IMR-90 (cell line): ENCODE measurements at regions not wholly inside any gene's neighbourhood (a gene's known extent, or its start where the extent isn't known, plus 50 kb on each side); places are given as distances from the start of the nearest gene placed in this dataset.

Source experiments
- ATAC-seq: fragments of 200-7000 bp; cut with Tn5 transposase; 2 replicates; pipeline ENCODE4 v1.9.1; 2020; ENCODE audit warnings: low read depth, mild to moderate bottlenecking, moderate library complexity
- BruUV-seq: library from RNA; stranded (reverse); fragments of 400-500 nt; replicated peaks from 2 replicates; lab custom pipeline; 2021; lab: Mats Ljungman, UMichigan
- CTCF ChIA-PET: fragments of 300-600 bp; formaldehyde crosslinking; extraction: SDS; loops from one replicate; lab custom pipeline; 2021; ENCODE audit warnings: antibody characterized with exemption; lab: Yijun Ruan, JAX
- POLR2A ChIA-PET: fragments of 300-600 bp; sonication (Branson Sonifier 250); formaldehyde crosslinking; loops from one replicate; lab custom pipeline; 2022; ENCODE audit warnings: antibody characterized with exemption; ENCODE audit not compliant: unreplicated experiment; lab: Charles Lee
- DNase-seq: peaks from one replicate; pipeline ENCODE4 v3.0.0; 2013
- H2AFZ ChIP-seq: replicated peaks from 2 replicates; pipeline ENCODE3; 2013; ENCODE audit warnings: low read length, mild to moderate bottlenecking; ENCODE audit not compliant: poor library complexity
- H2AK5ac ChIP-seq: 2 replicates; pipeline ENCODE4 v1.6.1; 2013; ENCODE audit warnings: low read depth, low read length, inconsistent platforms
- H2AK9ac ChIP-seq: replicated peaks from 2 replicates; pipeline ENCODE3; 2013; ENCODE audit warnings: mild to moderate bottlenecking, low read depth, low read length, moderate library complexity; ENCODE audit not compliant: poor library complexity
- H2BK120ac ChIP-seq: 2 replicates; pipeline ENCODE4 v1.6.1; 2013; ENCODE audit warnings: low read depth, low read length, inconsistent platforms
- H2BK15ac ChIP-seq: 3 replicates; pipeline ENCODE4 v1.6.1; 2013; ENCODE audit warnings: low read depth, low read length, inconsistent platforms
- H2BK20ac ChIP-seq: 2 replicates; pipeline ENCODE4 v1.6.1; 2013; ENCODE audit warnings: low read depth, mild to moderate bottlenecking, inconsistent platforms, low read length, moderate library complexity
- H2BK5ac ChIP-seq: 2 replicates; pipeline ENCODE4 v1.6.1; 2013; ENCODE audit warnings: mild to moderate bottlenecking, low read depth, low read length, inconsistent platforms; ENCODE audit not compliant: poor library complexity, severe bottlenecking
- H3K14ac ChIP-seq: replicated peaks from 2 replicates; pipeline ENCODE4 v1.6.1; 2013; ENCODE audit warnings: low read depth, low read length, inconsistent platforms
- H3K18ac ChIP-seq: 2 replicates; pipeline ENCODE4 v1.6.1; 2013; ENCODE audit warnings: low read depth, low read length, control low read depth
- H3K23ac ChIP-seq: 2 replicates; pipeline ENCODE4 v1.6.1; 2013; ENCODE audit warnings: low read depth, low read length, inconsistent platforms
- H3K27ac ChIP-seq: 2 replicates; pipeline ENCODE4 v1.5.1; 2013; ENCODE audit warnings: mild to moderate bottlenecking, control low read depth, low read length; ENCODE audit not compliant: insufficient read depth
- H3K27me3 ChIP-seq: 2 replicates; pipeline ENCODE4 v1.6.1; 2013; ENCODE audit warnings: low read length; ENCODE audit not compliant: control insufficient read depth, insufficient read depth
- H3K36me3 ChIP-seq: 2 replicates; pipeline ENCODE4 v1.6.1; 2013; ENCODE audit warnings: low read length, mixed read lengths; ENCODE audit not compliant: control insufficient read depth, insufficient read depth
- H3K4ac ChIP-seq: 2 replicates; pipeline ENCODE4 v1.6.1; 2013; ENCODE audit warnings: low read depth, low read length, inconsistent platforms
- H3K4me1 ChIP-seq: 2 replicates; pipeline ENCODE4 v1.6.1; 2013; ENCODE audit warnings: low read length, mixed read lengths; ENCODE audit not compliant: control insufficient read depth, insufficient read depth
- H3K4me2 ChIP-seq: 2 replicates; pipeline ENCODE4 v1.6.1; 2013; ENCODE audit warnings: low read depth, mild to moderate bottlenecking, control low read depth, low read length, moderate library complexity
- H3K4me3 ChIP-seq: 2 replicates; pipeline ENCODE4 v1.5.1; 2013; ENCODE audit warnings: low read depth, mild to moderate bottlenecking, control low read depth, low read length, moderate library complexity; ENCODE audit not compliant: insufficient read depth
- H3K56ac ChIP-seq: 2 replicates; pipeline ENCODE4 v1.6.1; 2013; ENCODE audit warnings: low read length, inconsistent platforms; ENCODE audit not compliant: insufficient read depth; ENCODE audit errors: extremely low read depth
- H3K79me1 ChIP-seq, 2 experiments: 2 replicates each; pipeline ENCODE4 v1.6.1; 2013; ENCODE audit warnings: low read length in 2 of 2, inconsistent platforms in 1 of 2, low read depth in 1 of 2
- H3K9ac ChIP-seq: 2 replicates; pipeline ENCODE4 v1.6.1; 2013; ENCODE audit warnings: low read depth, low read length, control low read depth
- H3K9me1 ChIP-seq: 2 replicates; pipeline ENCODE4 v1.6.1; 2013; ENCODE audit warnings: low read length, inconsistent platforms; ENCODE audit not compliant: insufficient read depth
- H3K9me3 ChIP-seq: 2 replicates; pipeline ENCODE4 v1.6.1; 2013; ENCODE audit warnings: low read length; ENCODE audit not compliant: control insufficient read depth, insufficient read depth
- H4K20me1 ChIP-seq: 2 replicates; pipeline ENCODE4 v1.6.1; 2013; ENCODE audit warnings: low read length, inconsistent platforms; ENCODE audit not compliant: insufficient read depth
- H4K5ac ChIP-seq: 2 replicates; pipeline ENCODE4 v1.6.1; 2013; ENCODE audit warnings: mild to moderate bottlenecking, low read depth, low read length, control low read depth
- H4K8ac ChIP-seq, 2 experiments: 2 replicates each; pipeline ENCODE4 v1.6.1; 2013; ENCODE audit warnings: low read depth in 2 of 2, low read length in 2 of 2, control low read depth in 1 of 2, inconsistent platforms in 1 of 2
- H4K91ac ChIP-seq: 2 replicates; pipeline ENCODE4 v1.6.1; 2013; ENCODE audit warnings: low read depth, low read length, inconsistent platforms; ENCODE audit not compliant: insufficient read depth
- BHLHE40 ChIP-seq: fragments of 150-350 bp; IDR thresholded peaks from 2 replicates; pipeline ENCODE4 v1.6.1; 2016; ENCODE audit warnings: mild to moderate bottlenecking, low read depth, low read length
- CEBPB ChIP-seq: IDR thresholded peaks from 2 replicates; pipeline ENCODE4 v1.6.1; 2012; ENCODE audit warnings: low read depth, low read length, improper control_type of control experiment
- CHD1 ChIP-seq: IDR thresholded peaks from 2 replicates; pipeline ENCODE4 v1.6.1; 2012; ENCODE audit warnings: low read depth, low read length, improper control_type of control experiment
- FOS ChIP-seq: fragments of 150-350 bp; IDR thresholded peaks from 2 replicates; pipeline ENCODE4 v1.6.1; 2016; ENCODE audit warnings: low read depth, low read length
- MAZ ChIP-seq: IDR thresholded peaks from 2 replicates; pipeline ENCODE4 v1.6.1; 2012; ENCODE audit warnings: low read depth, mild to moderate bottlenecking, low read length, improper control_type of control experiment, moderate library complexity, borderline replicate concordance
- MXI1 ChIP-seq: IDR thresholded peaks from 2 replicates; pipeline ENCODE4 v1.6.1; 2012; ENCODE audit warnings: low read depth, mild to moderate bottlenecking, low read length, moderate library complexity, borderline replicate concordance
- NFE2L2 ChIP-seq: fragments of 150-350 bp; IDR thresholded peaks from 2 replicates; pipeline ENCODE4 v1.6.1; 2016; ENCODE audit warnings: low read depth, mild to moderate bottlenecking, low read length
- POLR2A ChIP-seq: IDR thresholded peaks from 2 replicates; pipeline ENCODE4 v1.6.1; 2012; ENCODE audit warnings: mild to moderate bottlenecking, low read depth, low read length
- RAD21 ChIP-seq: IDR thresholded peaks from 2 replicates; pipeline ENCODE4 v1.6.1; 2012; ENCODE audit warnings: low read length, improper control_type of control experiment
- RCOR1 ChIP-seq: IDR thresholded peaks from 2 replicates; pipeline ENCODE4 v1.6.1; 2012; ENCODE audit warnings: mild to moderate bottlenecking, low read length, improper control_type of control experiment; ENCODE audit not compliant: insufficient replicate concordance
- RFX5 ChIP-seq: IDR thresholded peaks from 2 replicates; pipeline ENCODE4 v1.8.0; 2012; ENCODE audit warnings: low read depth, mild to moderate bottlenecking, low read length, moderate library complexity
- SMC3 ChIP-seq: fragments of 150-350 bp; IDR thresholded peaks from 2 replicates; pipeline ENCODE4 v1.6.1; 2016; ENCODE audit warnings: low read depth, mild to moderate bottlenecking, antibody characterized with exemption, low read length, moderate library complexity
- WGBS, 2 experiments: methylation state at CpG; one replicate each; pipeline versions ENCODE4 v1.1.5 to v1.1.7; 2013; ENCODE audit warnings: missing lambda C conversion rate in 2 of 2; ENCODE audit not compliant: insufficient read length in 1 of 2; ENCODE audit errors: extremely low coverage in 2 of 2; 5-methylcytosine and 5-hydroxymethylcytosine counted together
- dilution Hi-C: fragments of 300-500 bp; cut with HindIII; formaldehyde crosslinking; loops from one replicate; pipeline ENCODE4 v1.14.3; 2018; ENCODE audit warnings: low sequenced_read_pairs; ENCODE audit not compliant: unreplicated experiment
- in situ Hi-C: fragments of 300-500 bp; cut with MboI; formaldehyde crosslinking; loops from 3 replicates; pipeline ENCODE4 v1.14.3; 2019; ENCODE audit warnings: low sequenced_read_pairs, inconsistent platforms, mixed read lengths
- intact Hi-C: fragments of 100-400 bp; cut with micrococcal nuclease; formaldehyde crosslinking; loops from 2 replicates; pipeline ENCODE4 v1.10.0; 2022
- TF ChIP-seq, protein P1 (sequence below): fragments of 150-350 bp; IDR thresholded peaks from 2 replicates; pipeline ENCODE4 v1.6.1; 2016; ENCODE audit warnings: low read depth, mild to moderate bottlenecking, low read length, moderate library complexity, borderline replicate concordance
- TF ChIP-seq, protein P2 (sequence below): fragments of 150-350 bp; IDR thresholded peaks from 2 replicates; pipeline ENCODE4 v1.6.1; 2017; ENCODE audit warnings: mild to moderate bottlenecking, antibody characterized with exemption, low read length, low read depth

DNA sequence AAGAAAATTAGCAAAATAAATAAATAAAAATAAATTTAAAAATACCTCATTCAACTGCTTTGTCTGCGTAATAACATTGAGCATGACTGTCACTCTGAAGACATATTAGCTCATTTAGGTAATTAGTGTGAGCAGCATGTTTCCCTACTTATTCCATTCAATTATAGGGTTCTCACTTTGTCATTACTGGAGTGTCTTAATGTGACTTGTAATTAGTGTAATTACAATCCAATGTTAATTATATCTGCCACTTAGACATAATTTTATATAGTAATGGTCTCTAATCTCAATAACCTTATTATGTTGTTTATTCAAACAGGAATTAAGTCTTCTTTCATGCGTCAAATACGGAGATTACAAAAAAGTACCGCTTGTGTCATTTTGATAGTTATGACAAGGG is 893.9 kb upstream of the ACVR2A start:
- H3K36me3 ChIP-seq: no peaks in the 10 kb centered on the region
- no peaks in the 10 kb centered on the region for H3K27me3 ChIP-seq
- dilution Hi-C loops (no loop called here), intact Hi-C loops (no loop called here), in situ Hi-C loops (no loop called here)
- H3K4me2 ChIP-seq: no peak overlapping the region
- no peak overlapping the region for H3K56ac ChIP-seq
- H4K91ac ChIP-seq: no peak overlapping the region
- no peak for TF ChIP-seq MAZ
- TF ChIP-seq RCOR1: no peak
- TF ChIP-seq NFE2L2: no peak
- TF ChIP-seq MXI1: no peak
- TF ChIP-seq BHLHE40: no peak
- TF ChIP-seq, protein P1, sequence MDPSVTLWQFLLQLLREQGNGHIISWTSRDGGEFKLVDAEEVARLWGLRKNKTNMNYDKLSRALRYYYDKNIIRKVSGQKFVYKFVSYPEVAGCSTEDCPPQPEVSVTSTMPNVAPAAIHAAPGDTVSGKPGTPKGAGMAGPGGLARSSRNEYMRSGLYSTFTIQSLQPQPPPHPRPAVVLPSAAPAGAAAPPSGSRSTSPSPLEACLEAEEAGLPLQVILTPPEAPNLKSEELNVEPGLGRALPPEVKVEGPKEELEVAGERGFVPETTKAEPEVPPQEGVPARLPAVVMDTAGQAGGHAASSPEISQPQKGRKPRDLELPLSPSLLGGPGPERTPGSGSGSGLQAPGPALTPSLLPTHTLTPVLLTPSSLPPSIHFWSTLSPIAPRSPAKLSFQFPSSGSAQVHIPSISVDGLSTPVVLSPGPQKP: no peak
- no peak for TF ChIP-seq SMC3
- TF ChIP-seq CHD1: no peak
- no peak for TF ChIP-seq CEBPB
- no peak for TF ChIP-seq POLR2A
- TF ChIP-seq RAD21: no peak
- TF ChIP-seq, protein P2, sequence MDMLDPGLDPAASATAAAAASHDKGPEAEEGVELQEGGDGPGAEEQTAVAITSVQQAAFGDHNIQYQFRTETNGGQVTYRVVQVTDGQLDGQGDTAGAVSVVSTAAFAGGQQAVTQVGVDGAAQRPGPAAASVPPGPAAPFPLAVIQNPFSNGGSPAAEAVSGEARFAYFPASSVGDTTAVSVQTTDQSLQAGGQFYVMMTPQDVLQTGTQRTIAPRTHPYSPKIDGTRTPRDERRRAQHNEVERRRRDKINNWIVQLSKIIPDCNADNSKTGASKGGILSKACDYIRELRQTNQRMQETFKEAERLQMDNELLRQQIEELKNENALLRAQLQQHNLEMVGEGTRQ: no peak
- TF ChIP-seq FOS: no peak
- TF ChIP-seq RFX5: no peak
- no peak overlapping the region for H2BK15ac ChIP-seq
- no peaks in the 10 kb centered on the region for H3K9me1 ChIP-seq
- H3K27ac ChIP-seq: no peak overlapping the region
- H4K5ac ChIP-seq: no peak overlapping the region
- POLR2A ChIA-PET: no interaction called here
- H3K14ac ChIP-seq: no peak overlapping the region
- H2BK5ac ChIP-seq: no peak overlapping the region
- H3K9ac ChIP-seq: no peak overlapping the region
- H3K23ac ChIP-seq: no peak overlapping the region
- no peak for ATAC-seq
- no peak overlapping the region for H2BK120ac ChIP-seq
- no peak overlapping the region for H2AK5ac ChIP-seq
- no peak overlapping the region for H4K8ac ChIP-seq
- no TSS peak for BruUV-seq
- H3K79me1 ChIP-seq: no peaks in the 10 kb centered on the region
- no peaks in the 10 kb centered on the region for H3K9me3 ChIP-seq
- no peak overlapping the region for H3K4me3 ChIP-seq
- CTCF ChIA-PET: no interaction called here
- H3K4me1 ChIP-seq: no peaks in the 10 kb centered on the region; the same call in 1 of the 2 replicates
- no CpG with 5 or more reads among the region's 4 CpGs for WGBS, 2 experiments
- DNase-seq: no peak
- H3K4ac ChIP-seq: no peak overlapping the region
- H2AFZ ChIP-seq: no peak overlapping the region
- no peak overlapping the region for H3K18ac ChIP-seq
- H4K20me1 ChIP-seq: no peaks in the 10 kb centered on the region
- H2BK20ac ChIP-seq: no peak overlapping the region
- no peak overlapping the region for H2AK9ac ChIP-seq
